ENCODE measurements at regions not wholly inside any gene's neighbourhood (a gene's known extent, or its start where the extent isn't known, plus 50 kb on each side); places are given as distances from the start of the nearest gene placed in this dataset.

DNA sequence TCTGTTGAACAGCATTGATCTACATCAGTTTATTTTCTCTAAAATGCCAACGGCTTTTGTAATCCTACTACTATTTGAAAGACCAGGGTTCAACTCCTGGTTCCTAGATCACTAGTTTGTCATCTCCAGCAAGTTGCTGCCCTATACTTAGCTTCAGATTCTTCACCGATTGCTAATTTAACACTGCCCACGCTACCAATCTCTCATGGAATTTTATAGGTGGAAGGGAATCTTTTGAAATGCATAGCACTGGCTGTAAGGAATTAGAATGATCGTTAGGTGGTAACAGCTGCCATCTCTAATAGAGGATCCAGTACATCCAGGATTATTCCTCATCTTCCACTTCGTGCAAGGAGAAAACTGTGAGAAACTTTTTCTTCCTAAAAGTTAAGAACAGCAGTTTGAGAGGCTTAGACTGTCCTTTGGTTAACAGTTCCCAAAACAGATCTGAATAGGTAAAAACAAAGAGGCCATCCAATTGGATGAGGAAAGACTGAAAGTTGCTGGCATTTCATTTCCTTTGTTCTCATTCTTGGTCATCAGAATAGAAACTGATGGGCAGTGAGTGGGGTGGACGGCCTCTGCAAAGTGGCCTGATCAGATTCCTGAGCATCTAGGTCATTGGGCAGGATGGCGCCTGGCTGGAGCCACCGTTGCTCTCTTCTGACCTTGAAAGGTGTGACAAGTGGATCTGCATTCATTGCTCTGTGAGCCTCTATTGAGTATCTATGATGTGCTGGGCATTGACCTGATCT, 236.3 kb upstream of the SORL1-AS1 start:
- no peak for DNase-seq
- no peak for ATAC-seq
- intact Hi-C loops (cut with DNase I) = no loop called here

- DNase-seq = no peak
- intact Hi-C loops (cut with DNase I) = no loop called here
These were observed 235.3 kb upstream of the SORL1-AS1 start for GRCh38 chr11:121688055-121688491.

GRCh38 chr11:121683791-121684190, 231.0 kb upstream of the SORL1-AS1 start:
- ATAC-seq (no peak), DNase-seq (no peak)
- intact Hi-C loops (cut with DNase I) = no loop called here

More at GRCh38 chr11:121688055-121688491, 235.3 kb upstream of the SORL1-AS1 start:
- peak; percentile 38 to 75 for ATAC-seq

Measured in left cardiac atrium (tissue), 4 donors.